ENCODE measurements at regions not wholly inside any gene's neighbourhood (a gene's known extent, or its start where the extent isn't known, plus 50 kb on each side); places are given as distances from the start of the nearest gene placed in this dataset.
A peak's percentile ranks its signal among the peaks of the same experiment; 100 is the strongest.

DNA sequence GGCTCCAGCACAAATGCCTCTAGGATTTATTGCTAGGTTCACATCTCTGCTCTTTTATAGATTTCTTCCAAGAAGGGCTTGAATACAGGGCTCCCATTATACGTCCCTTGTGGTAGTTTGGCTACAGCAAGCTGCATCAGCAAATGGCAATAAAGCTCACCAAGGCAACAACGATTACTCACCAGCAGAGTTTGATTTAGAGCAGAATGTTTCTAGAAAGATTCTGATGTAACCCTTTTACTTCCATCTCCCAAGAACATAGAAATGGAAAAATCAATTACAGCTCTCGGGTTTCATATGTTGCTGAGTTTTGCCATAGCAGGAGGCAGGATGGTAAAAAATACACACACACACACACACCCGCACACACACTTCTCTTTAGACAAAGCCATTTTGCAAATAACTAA, 124.2 kb upstream of the TNPO1 start:
- peak overlapping the region in 1 of 2 experiments; percentile 22 for H3K4me3 ChIP-seq (ENCODE audit: insufficient read depth in 1 of 2, low read depth in 1 of 2, low read length in 2 of 2)
- no peak overlapping the region for H2AFZ ChIP-seq (ENCODE audit: low read depth, low read length)
- DNase-seq: peak; percentile 70
- no peak overlapping the region for H4K8ac ChIP-seq (ENCODE audit: low read length)
- no peak overlapping the region for H3K4ac ChIP-seq (ENCODE audit: low read depth in 1 of 2, low read length in 2 of 2)
- WGBS: 73% methylated on average over 3 of the region's 4 CpGs
- H3K9ac ChIP-seq (ENCODE audit: low read length): peak overlapping the region; percentile 54
- no peak overlapping the region for H2BK120ac ChIP-seq (ENCODE audit: low read depth, low read length)
- H3K23ac ChIP-seq (ENCODE audit: low read length in 2 of 2): no peak overlapping the region
- H3K4me2 ChIP-seq (ENCODE audit: low read length, poor library complexity, severe bottlenecking): no peak overlapping the region
- H2AK5ac ChIP-seq (ENCODE audit: low read length, severe bottlenecking): no peak overlapping the region
- no peak overlapping the region for H4K91ac ChIP-seq (ENCODE audit: low read length)
- H2BK15ac ChIP-seq (ENCODE audit: low read depth, poor library complexity, severe bottlenecking): no peak overlapping the region
- H3K36me3 ChIP-seq (ENCODE audit: control insufficient read depth in 1 of 2, insufficient read depth in 2 of 2, low read depth in 1 of 2, low read length in 2 of 2): no peaks in the 10 kb centered on the region
- no peaks in the 10 kb centered on the region for H3K79me1 ChIP-seq (replicated peaks; ENCODE audit: low read length, poor library complexity, severe bottlenecking)
- no peak overlapping the region for H3K18ac ChIP-seq (ENCODE audit: low read depth in 1 of 2, low read length in 2 of 2)
- H2BK12ac ChIP-seq (ENCODE audit: low read length in 2 of 2): no peak overlapping the region
- no peak overlapping the region for H3K27ac ChIP-seq (ENCODE audit: low read length, poor library complexity, severe bottlenecking)
- H3K27me3 ChIP-seq (ENCODE audit: control insufficient read depth in 1 of 2, insufficient read depth in 1 of 2, low read length in 2 of 2): no peaks in the 10 kb centered on the region
- no peak overlapping the region for H3K14ac ChIP-seq (ENCODE audit: low read length in 2 of 2)
- no peaks in the 10 kb centered on the region for H3K9me3 ChIP-seq (ENCODE audit: control insufficient read depth, low read length)
- no peak overlapping the region for H2BK5ac ChIP-seq (ENCODE audit: low read depth, low read length, poor library complexity, severe bottlenecking)
- no peaks in the 10 kb centered on the region for H3K4me1 ChIP-seq (ENCODE audit: control insufficient read depth, insufficient read depth, low read depth, low read length)

DNA sequence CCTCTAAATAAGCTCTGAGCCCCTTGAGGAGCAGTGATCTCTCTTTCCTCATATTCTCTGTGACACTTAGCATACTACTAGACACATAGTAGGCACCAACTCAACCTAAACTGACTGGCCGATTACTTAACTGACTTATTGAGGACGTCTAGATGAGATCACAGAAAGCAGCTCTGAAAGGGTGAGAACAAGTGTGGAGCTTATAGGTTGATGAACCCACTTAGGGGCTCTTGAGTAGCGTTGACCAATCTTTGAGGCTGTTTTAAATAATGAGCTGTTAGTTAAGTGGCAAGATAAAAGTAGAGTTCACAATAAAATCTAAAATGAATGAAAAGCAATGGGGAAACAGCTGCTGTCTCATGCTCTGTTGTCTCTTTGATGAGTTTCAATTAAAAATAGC, 124.7 kb upstream of the TNPO1 start:
- H2AFZ ChIP-seq (ENCODE audit: low read depth, low read length): no peak overlapping the region
- H4K8ac ChIP-seq (ENCODE audit: low read length): no peak overlapping the region
- no peak overlapping the region for H2BK12ac ChIP-seq (ENCODE audit: low read length in 2 of 2)
- no peaks in the 10 kb centered on the region for H3K27me3 ChIP-seq (ENCODE audit: control insufficient read depth in 1 of 2, insufficient read depth in 1 of 2, low read length in 2 of 2)
- H2BK5ac ChIP-seq (ENCODE audit: low read depth, low read length, poor library complexity, severe bottlenecking): no peak overlapping the region
- H3K4ac ChIP-seq (ENCODE audit: low read depth in 1 of 2, low read length in 2 of 2): no peak overlapping the region
- no peak overlapping the region for H2BK120ac ChIP-seq (ENCODE audit: low read depth, low read length)
- H3K36me3 ChIP-seq (ENCODE audit: control insufficient read depth in 1 of 2, insufficient read depth in 2 of 2, low read depth in 1 of 2, low read length in 2 of 2): no peaks in the 10 kb centered on the region
- H3K79me1 ChIP-seq (replicated peaks; ENCODE audit: low read length, poor library complexity, severe bottlenecking): no peaks in the 10 kb centered on the region
- no peak overlapping the region for H3K27ac ChIP-seq (ENCODE audit: low read length, poor library complexity, severe bottlenecking)
- WGBS: 86% methylated on average over 3 of the region's 3 CpGs
- no peaks in the 10 kb centered on the region for H3K4me1 ChIP-seq (ENCODE audit: control insufficient read depth, insufficient read depth, low read depth, low read length)
- no peak overlapping the region for H3K4me2 ChIP-seq (ENCODE audit: low read length, poor library complexity, severe bottlenecking)
- peak overlapping the region; percentile 54 for H3K9ac ChIP-seq (ENCODE audit: low read length)
- no peak overlapping the region for H3K14ac ChIP-seq (ENCODE audit: low read length in 2 of 2)
- no peak overlapping the region for H3K18ac ChIP-seq (ENCODE audit: low read depth in 1 of 2, low read length in 2 of 2)
- no peaks in the 10 kb centered on the region for H3K9me3 ChIP-seq (ENCODE audit: control insufficient read depth, low read length)
- no peak overlapping the region for H2AK5ac ChIP-seq (ENCODE audit: low read length, severe bottlenecking)
- no peak overlapping the region for H2BK15ac ChIP-seq (ENCODE audit: low read depth, poor library complexity, severe bottlenecking)
- H3K23ac ChIP-seq (ENCODE audit: low read length in 2 of 2): no peak overlapping the region
- H3K4me3 ChIP-seq (ENCODE audit: insufficient read depth in 1 of 2, low read depth in 1 of 2, low read length in 2 of 2): no peak overlapping the region
- peak; percentile 6 for DNase-seq
- H4K91ac ChIP-seq (ENCODE audit: low read length): no peak overlapping the region

DNA sequence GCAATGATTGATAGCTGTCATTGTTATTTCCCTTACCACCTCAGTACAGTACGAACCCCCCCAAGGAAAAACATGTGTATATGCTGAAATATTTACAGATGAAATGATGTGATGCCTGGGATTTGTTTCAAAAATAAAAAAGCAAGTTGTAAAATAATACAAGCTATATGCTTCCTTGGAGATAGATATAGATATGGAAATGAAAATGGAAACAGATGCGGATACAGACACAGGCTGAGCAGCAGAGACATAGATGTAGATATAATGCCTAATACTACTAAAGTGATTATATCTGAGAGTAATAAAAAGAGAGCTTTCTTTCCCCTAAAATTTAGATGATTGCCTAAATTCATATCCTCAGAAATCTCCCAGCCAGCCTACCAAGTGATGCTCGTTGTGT, 127.5 kb upstream of the TNPO1 start:
- no peak for DNase-seq
- Histone ChIP-seq H3K27ac (ENCODE audit: low read length, poor library complexity, severe bottlenecking) (no peak overlapping the region), H2BK5ac (ENCODE audit: low read depth, low read length, poor library complexity, severe bottlenecking) (no peak overlapping the region), H4K8ac (ENCODE audit: low read length) (no peak overlapping the region), H3K79me1 (replicated peaks; ENCODE audit: low read length, poor library complexity, severe bottlenecking) (no peaks in the 10 kb centered on the region), H3K23ac (ENCODE audit: low read length in 2 of 2) (no peak overlapping the region), H2BK12ac (ENCODE audit: low read length in 2 of 2) (no peak overlapping the region), H3K4me1 (ENCODE audit: control insufficient read depth, insufficient read depth, low read depth, low read length) (no peaks in the 10 kb centered on the region), H3K9ac (ENCODE audit: low read length) (no peak overlapping the region), H3K4ac (ENCODE audit: low read depth in 1 of 2, low read length in 2 of 2) (no peak overlapping the region), H2BK120ac (ENCODE audit: low read depth, low read length) (no peak overlapping the region), H3K36me3 (ENCODE audit: control insufficient read depth in 1 of 2, insufficient read depth in 2 of 2, low read depth in 1 of 2, low read length in 2 of 2) (no peaks in the 10 kb centered on the region), H2BK15ac (ENCODE audit: low read depth, poor library complexity, severe bottlenecking) (no peak overlapping the region), H2AK5ac (ENCODE audit: low read length, severe bottlenecking) (no peak overlapping the region), H3K4me3 (ENCODE audit: insufficient read depth in 1 of 2, low read depth in 1 of 2, low read length in 2 of 2) (no peak overlapping the region), H3K27me3 (ENCODE audit: control insufficient read depth in 1 of 2, insufficient read depth in 1 of 2, low read length in 2 of 2) (no peaks in the 10 kb centered on the region), H3K9me3 (ENCODE audit: control insufficient read depth, low read length) (no peaks in the 10 kb centered on the region), H3K4me2 (ENCODE audit: low read length, poor library complexity, severe bottlenecking) (no peak overlapping the region), H3K14ac (ENCODE audit: low read length in 2 of 2) (no peak overlapping the region), H2AFZ (ENCODE audit: low read depth, low read length) (no peak overlapping the region), H3K18ac (ENCODE audit: low read depth in 1 of 2, low read length in 2 of 2) (no peak overlapping the region), H4K91ac (ENCODE audit: low read length) (no peak overlapping the region)
- WGBS: 100% methylated on average over 1 of the region's 3 CpGs

DNA sequence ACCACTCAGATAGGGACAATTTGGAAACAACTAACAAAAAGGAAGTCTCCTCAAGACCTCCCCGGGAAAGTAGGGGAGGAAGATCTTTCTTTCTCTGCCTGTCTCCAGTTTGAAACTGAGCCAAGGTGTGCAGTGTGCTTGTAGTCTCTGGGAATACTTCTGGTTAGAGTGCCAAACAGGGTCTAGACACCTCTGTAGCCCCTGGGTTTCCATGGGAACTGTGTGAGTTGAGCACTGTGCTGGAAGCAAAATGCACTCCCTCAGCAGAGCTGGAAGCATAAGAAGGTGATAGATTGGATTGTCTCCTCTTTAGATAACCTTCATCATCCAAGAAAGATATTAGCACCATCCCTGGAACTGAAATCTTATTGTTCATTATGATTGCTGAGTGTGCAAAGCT, 129.2 kb upstream of the TNPO1 start:
- no peaks in the 10 kb centered on the region for H3K79me1 ChIP-seq (replicated peaks; ENCODE audit: low read length, poor library complexity, severe bottlenecking)
- H2BK120ac ChIP-seq (ENCODE audit: low read depth, low read length): no peak overlapping the region
- H2AFZ ChIP-seq (ENCODE audit: low read depth, low read length): no peak overlapping the region
- H3K9ac ChIP-seq (ENCODE audit: low read length): no peak overlapping the region
- H3K9me3 ChIP-seq (ENCODE audit: control insufficient read depth, low read length): peaks cover 9% of the 10 kb centered on the region
- H4K91ac ChIP-seq (ENCODE audit: low read length): no peak overlapping the region
- H3K36me3 ChIP-seq (ENCODE audit: control insufficient read depth in 1 of 2, insufficient read depth in 2 of 2, low read depth in 1 of 2, low read length in 2 of 2): no peaks in the 10 kb centered on the region
- WGBS: 100% methylated on average over 1 of the region's 1 CpG
- no peak overlapping the region for H3K23ac ChIP-seq (ENCODE audit: low read length in 2 of 2)
- no peak overlapping the region for H3K27ac ChIP-seq (ENCODE audit: low read length, poor library complexity, severe bottlenecking)
- no peak for DNase-seq
- H3K4me3 ChIP-seq (ENCODE audit: insufficient read depth in 1 of 2, low read depth in 1 of 2, low read length in 2 of 2): no peak overlapping the region
- no peak overlapping the region for H2AK5ac ChIP-seq (ENCODE audit: low read length, severe bottlenecking)
- H3K4me1 ChIP-seq (ENCODE audit: control insufficient read depth, insufficient read depth, low read depth, low read length): no peaks in the 10 kb centered on the region
- H4K8ac ChIP-seq (ENCODE audit: low read length): no peak overlapping the region
- H3K4me2 ChIP-seq (ENCODE audit: low read length, poor library complexity, severe bottlenecking): no peak overlapping the region
- H2BK12ac ChIP-seq (ENCODE audit: low read length in 2 of 2): no peak overlapping the region
- no peak overlapping the region for H3K14ac ChIP-seq (ENCODE audit: low read length in 2 of 2)
- H3K18ac ChIP-seq (ENCODE audit: low read depth in 1 of 2, low read length in 2 of 2): no peak overlapping the region
- no peaks in the 10 kb centered on the region for H3K27me3 ChIP-seq (ENCODE audit: control insufficient read depth in 1 of 2, insufficient read depth in 1 of 2, low read length in 2 of 2)
- no peak overlapping the region for H2BK5ac ChIP-seq (ENCODE audit: low read depth, low read length, poor library complexity, severe bottlenecking)
- H3K4ac ChIP-seq (ENCODE audit: low read depth in 1 of 2, low read length in 2 of 2): no peak overlapping the region
- no peak overlapping the region for H2BK15ac ChIP-seq (ENCODE audit: low read depth, poor library complexity, severe bottlenecking)

All from mesenchymal stem cell (in vitro differentiated cells and primary cell).